HFFc6 (cell line): ENCODE measurements at regions not wholly inside any gene's neighbourhood (a gene's known extent, or its start where the extent isn't known, plus 50 kb on each side); places are given as distances from the start of the nearest gene placed in this dataset.
"Not testable (repeated sequence)": the region's sequence is repeated elsewhere in the genome, so short reads cannot be mapped to it uniquely, and the experiment has no call there.

Experiments used
- DNase-seq: peaks from one replicate; pipeline ENCODE4 v3.0.0-alpha.2; 2018
- H3K27ac Mint-ChIP-seq: 2 replicates; pipeline ENCODE4 v1.8.0; 2020; ENCODE audit warnings: mild to moderate bottlenecking, mixed read lengths
- H3K27me3 Mint-ChIP-seq: 2 replicates; pipeline ENCODE4 v1.8.0; 2021; ENCODE audit warnings: mild to moderate bottlenecking, moderate library complexity, mixed read lengths; ENCODE audit not compliant: insufficient read depth
- H3K36me3 Mint-ChIP-seq: 2 replicates; pipeline ENCODE4 v1.8.0; 2021; ENCODE audit warnings: low read depth, mixed read lengths
- H3K4me1 Mint-ChIP-seq: 2 replicates; pipeline ENCODE4 v1.8.0; 2020; ENCODE audit warnings: low read depth, mixed read lengths
- H3K4me3 Mint-ChIP-seq: 2 replicates; pipeline ENCODE4 v1.8.0; 2020; ENCODE audit warnings: mild to moderate bottlenecking, moderate library complexity, mixed read lengths
- H3K9me3 Mint-ChIP-seq: 2 replicates; pipeline ENCODE4 v1.8.0; 2020; ENCODE audit warnings: mild to moderate bottlenecking, mixed read lengths
- TF ChIP-seq, protein P1 (sequence below): fragments of 200-600 bp; sonication (generic); IDR thresholded peaks from 2 replicates; pipeline ENCODE4 v1.5.0; 2021; ENCODE audit warnings: antibody characterized with exemption, mild to moderate bottlenecking

DNA sequence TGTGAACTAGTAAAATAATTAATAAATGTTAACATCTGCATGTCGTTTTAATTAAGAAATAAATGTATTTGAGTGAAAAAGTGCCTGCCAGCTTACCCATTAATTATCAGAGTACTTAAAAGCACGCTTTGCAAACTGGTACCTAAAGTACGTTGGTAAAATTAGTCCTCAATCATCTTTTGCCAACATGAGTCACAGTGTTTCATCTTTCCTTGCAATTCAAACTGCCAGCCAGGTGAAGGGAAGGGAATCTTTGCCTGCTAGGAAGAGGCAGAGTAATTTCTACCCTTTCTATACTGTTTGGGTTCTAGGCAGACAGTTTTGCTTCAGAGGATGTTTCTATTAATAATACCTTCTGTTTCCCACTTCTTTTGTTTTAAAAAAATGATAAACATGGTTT lies 57.2 kb upstream of the CNIH3 start:
- H3K9me3 Mint-ChIP-seq = peaks cover 17% of the 10 kb centered on the region
- H3K4me3 Mint-ChIP-seq = no peak overlapping the region
- TF ChIP-seq, protein P1, sequence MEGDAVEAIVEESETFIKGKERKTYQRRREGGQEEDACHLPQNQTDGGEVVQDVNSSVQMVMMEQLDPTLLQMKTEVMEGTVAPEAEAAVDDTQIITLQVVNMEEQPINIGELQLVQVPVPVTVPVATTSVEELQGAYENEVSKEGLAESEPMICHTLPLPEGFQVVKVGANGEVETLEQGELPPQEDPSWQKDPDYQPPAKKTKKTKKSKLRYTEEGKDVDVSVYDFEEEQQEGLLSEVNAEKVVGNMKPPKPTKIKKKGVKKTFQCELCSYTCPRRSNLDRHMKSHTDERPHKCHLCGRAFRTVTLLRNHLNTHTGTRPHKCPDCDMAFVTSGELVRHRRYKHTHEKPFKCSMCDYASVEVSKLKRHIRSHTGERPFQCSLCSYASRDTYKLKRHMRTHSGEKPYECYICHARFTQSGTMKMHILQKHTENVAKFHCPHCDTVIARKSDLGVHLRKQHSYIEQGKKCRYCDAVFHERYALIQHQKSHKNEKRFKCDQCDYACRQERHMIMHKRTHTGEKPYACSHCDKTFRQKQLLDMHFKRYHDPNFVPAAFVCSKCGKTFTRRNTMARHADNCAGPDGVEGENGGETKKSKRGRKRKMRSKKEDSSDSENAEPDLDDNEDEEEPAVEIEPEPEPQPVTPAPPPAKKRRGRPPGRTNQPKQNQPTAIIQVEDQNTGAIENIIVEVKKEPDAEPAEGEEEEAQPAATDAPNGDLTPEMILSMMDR = no peak
- H3K4me1 Mint-ChIP-seq = peaks cover 70% of the 10 kb centered on the region
- DNase-seq = no peak
- peaks cover 22% of the 10 kb centered on the region for H3K36me3 Mint-ChIP-seq
- H3K27me3 Mint-ChIP-seq = peaks cover 2% of the 10 kb centered on the region
- H3K27ac Mint-ChIP-seq = no peak overlapping the region; the same call in 1 of the 2 replicates

DNA sequence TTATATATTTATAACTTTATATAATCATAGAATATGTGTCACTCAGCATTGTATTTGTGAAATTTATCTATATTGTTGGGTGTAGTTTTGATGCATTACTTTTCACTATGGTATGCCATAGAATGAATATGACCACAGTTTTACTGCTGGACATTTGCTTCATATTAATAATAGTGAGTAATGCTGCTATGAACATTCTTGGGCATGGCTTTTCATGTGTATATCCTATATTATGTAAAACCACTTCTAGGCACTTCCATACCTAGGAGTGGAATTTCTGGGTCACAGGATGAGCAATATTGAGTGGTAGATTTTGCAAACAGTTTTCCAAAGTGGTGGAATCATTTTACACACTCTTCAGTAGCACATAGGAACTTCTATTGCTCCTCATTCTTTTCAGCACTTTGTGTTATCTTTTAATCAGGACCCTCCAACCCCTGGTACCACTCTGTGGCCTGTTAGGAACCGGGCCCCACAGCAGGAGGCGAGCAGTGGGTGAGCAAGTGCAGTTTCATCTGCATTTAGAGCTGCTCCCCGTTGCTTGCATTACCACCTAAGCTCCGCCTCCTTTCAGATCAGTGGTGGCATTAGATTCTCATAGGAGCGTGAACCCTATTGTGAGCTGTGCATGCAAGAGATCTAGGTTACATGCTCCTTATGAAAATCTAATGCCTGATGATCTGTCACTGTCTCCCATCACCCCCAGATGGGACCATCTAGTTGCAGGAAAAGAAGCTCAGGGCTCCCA lies 56.0 kb upstream of the CNIH3 start:
- peaks cover 22% of the 10 kb centered on the region for H3K36me3 Mint-ChIP-seq
- TF ChIP-seq, protein P1 = no peak
- DNase-seq = peak; percentile 53
- H3K4me3 Mint-ChIP-seq = 0 out of 2 replicates have a peak overlapping the region, but pooled peaks have one; percentile 7
- H3K27me3 Mint-ChIP-seq = peaks cover 2% of the 10 kb centered on the region; the same call in 1 of the 2 replicates
- peak overlapping the region; percentile 42 for H3K27ac Mint-ChIP-seq
- peaks cover 17% of the 10 kb centered on the region for H3K9me3 Mint-ChIP-seq
- peaks cover 79% of the 10 kb centered on the region for H3K4me1 Mint-ChIP-seq

GRCh38 chr1:224562881-224563280 lies 53.2 kb upstream of the CNIH3 start:
- Mint-ChIP-seq H3K4me1 (peaks cover 99% of the 10 kb centered on the region), H3K4me3 (0 out of 2 replicates have a peak overlapping the region, but pooled peaks have one; percentile 1), H3K9me3 (peaks cover 17% of the 10 kb centered on the region), H3K36me3 (peaks cover 22% of the 10 kb centered on the region), H3K27ac (peak overlapping the region; percentile 66)
- peak; percentile 56 for DNase-seq
- H3K27me3 Mint-ChIP-seq = not testable (repeated sequence)

DNA sequence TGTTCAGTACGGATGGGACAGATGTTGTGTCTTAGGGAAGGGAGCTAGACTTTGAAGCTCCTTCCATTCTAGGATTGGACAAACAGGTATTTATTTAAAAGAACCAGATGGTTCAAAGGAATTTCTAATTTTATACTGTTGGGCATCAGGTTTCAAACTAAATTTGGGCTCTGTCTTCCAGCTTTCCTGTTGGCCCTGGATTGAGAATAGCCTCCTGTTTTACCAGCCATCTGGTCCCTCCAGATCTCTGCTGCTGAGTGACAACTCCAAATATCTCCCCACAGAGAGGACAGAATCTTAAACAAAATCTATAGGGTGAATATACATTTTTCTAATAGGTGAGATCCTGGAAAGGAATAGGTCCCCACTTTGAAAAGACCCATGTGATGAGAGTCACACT lies 52.5 kb upstream of the CNIH3 start:
- TF ChIP-seq, protein P1 = no peak
- H3K4me3 Mint-ChIP-seq = no peak overlapping the region
- H3K9me3 Mint-ChIP-seq = peaks cover 17% of the 10 kb centered on the region
- no peak for DNase-seq
- peaks cover 92% of the 10 kb centered on the region for H3K4me1 Mint-ChIP-seq
- H3K36me3 Mint-ChIP-seq = peaks cover 22% of the 10 kb centered on the region
- peaks cover 2% of the 10 kb centered on the region for H3K27me3 Mint-ChIP-seq
- H3K27ac Mint-ChIP-seq = peak overlapping the region; percentile 96

DNA sequence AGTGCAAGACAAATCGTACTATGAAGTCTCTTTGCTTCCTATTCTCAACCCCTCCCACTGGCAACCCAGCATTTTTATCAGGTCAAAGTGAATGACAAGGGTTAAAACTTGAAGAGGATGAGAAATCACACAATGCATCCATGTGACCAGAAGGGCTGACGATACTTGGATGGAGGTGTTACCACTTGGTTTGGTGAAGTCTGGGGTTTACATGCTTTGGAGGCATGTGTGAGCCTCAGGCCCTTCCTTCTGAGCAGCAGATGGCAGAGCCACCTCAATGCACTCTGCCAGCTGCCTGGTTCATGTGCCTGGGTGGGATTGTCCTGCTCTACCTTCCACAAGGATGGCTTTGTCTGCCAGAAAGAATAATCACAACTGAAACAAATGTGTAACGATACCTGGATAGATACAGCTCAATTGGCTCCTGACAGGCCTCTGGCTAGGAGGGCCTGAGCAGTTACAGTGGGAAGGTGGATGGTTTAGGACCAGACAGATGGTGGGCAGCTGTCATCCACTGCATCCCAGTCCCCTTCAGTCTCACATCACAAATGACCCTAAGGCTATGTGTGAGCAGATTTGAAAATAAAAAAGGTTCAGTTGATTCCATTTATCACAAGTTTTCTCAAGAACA lies 51.5 kb upstream of the CNIH3 start:
- H3K4me1 Mint-ChIP-seq = peaks cover 83% of the 10 kb centered on the region
- H3K27ac Mint-ChIP-seq = peak overlapping the region; percentile 96
- no peak for DNase-seq
- peak overlapping the region; percentile 80; the same call in 1 of the 2 replicates for H3K4me3 Mint-ChIP-seq
- H3K27me3 Mint-ChIP-seq = peaks cover 2% of the 10 kb centered on the region; the same call in 1 of the 2 replicates
- H3K9me3 Mint-ChIP-seq = peaks cover 17% of the 10 kb centered on the region
- H3K36me3 Mint-ChIP-seq = peaks cover 22% of the 10 kb centered on the region
- TF ChIP-seq, protein P1 = no peak

- Mint-ChIP-seq H3K27ac (peak overlapping the region; percentile 96), H3K27me3 (peaks cover 2% of the 10 kb centered on the region; the same call in 1 of the 2 replicates), H3K36me3 (peaks cover 21% of the 10 kb centered on the region), H3K4me3 (peak overlapping the region; percentile 80), H3K9me3 (peaks cover 15% of the 10 kb centered on the region), H3K4me1 (peaks cover 77% of the 10 kb centered on the region)
- TF ChIP-seq, protein P1 = no peak
- peak; percentile 97 for DNase-seq
Observed at GRCh38 chr1:224565186-224565585, 50.9 kb upstream of the CNIH3 start.
